ENCODE measurements at regions not wholly inside any gene's neighbourhood (a gene's known extent, or its start where the extent isn't known, plus 50 kb on each side); places are given as distances from the start of the nearest gene placed in this dataset.

GRCh38 chr14:26023967-26024366 is 573.9 kb downstream of the NOVA1 start:
- TF ChIP-seq, protein P1, sequence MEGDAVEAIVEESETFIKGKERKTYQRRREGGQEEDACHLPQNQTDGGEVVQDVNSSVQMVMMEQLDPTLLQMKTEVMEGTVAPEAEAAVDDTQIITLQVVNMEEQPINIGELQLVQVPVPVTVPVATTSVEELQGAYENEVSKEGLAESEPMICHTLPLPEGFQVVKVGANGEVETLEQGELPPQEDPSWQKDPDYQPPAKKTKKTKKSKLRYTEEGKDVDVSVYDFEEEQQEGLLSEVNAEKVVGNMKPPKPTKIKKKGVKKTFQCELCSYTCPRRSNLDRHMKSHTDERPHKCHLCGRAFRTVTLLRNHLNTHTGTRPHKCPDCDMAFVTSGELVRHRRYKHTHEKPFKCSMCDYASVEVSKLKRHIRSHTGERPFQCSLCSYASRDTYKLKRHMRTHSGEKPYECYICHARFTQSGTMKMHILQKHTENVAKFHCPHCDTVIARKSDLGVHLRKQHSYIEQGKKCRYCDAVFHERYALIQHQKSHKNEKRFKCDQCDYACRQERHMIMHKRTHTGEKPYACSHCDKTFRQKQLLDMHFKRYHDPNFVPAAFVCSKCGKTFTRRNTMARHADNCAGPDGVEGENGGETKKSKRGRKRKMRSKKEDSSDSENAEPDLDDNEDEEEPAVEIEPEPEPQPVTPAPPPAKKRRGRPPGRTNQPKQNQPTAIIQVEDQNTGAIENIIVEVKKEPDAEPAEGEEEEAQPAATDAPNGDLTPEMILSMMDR (IDR thresholded peaks at IDR 0.05; ENCODE audit: low read depth, low read length, poor library complexity, severe bottlenecking), result no peak
- TF ChIP-seq EZH2phosphoT487 (IDR thresholded peaks at IDR 0.05; ENCODE audit: borderline replicate concordance, low read length), result no peak

Measured in DOHH2 (cell line).